ENCODE measurements at regions not wholly inside any gene's neighbourhood (a gene's known extent, or its start where the extent isn't known, plus 50 kb on each side); places are given as distances from the start of the nearest gene placed in this dataset.

DNA sequence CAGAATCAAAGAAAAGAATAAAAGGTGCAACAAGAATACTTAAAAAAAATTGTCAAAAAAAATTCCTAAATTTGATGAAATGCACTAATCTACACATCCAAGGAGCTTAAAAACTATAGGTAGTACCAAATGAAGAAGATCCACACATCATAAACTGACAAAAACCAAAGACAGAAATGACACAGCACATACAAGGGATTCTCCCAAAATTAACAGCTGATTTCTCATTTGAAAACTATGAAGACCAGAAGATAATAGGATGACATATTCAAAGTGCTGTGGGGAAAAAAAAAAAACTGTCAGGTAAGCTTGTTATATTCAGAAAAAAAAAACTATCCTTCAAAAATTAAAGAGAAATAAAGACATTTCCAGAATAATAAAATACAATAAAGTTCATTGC is 618.2 kb downstream of the TNS3 start:
- Histone ChIP-seq H4K20me1 (ENCODE audit: insufficient read depth) (no peaks in the 10 kb centered on the region), H3K9ac (ENCODE audit: low read length) (no peak overlapping the region), H3K4me3 (replicated peaks in 1 of 2; ENCODE audit: low read depth in 1 of 2, low read length in 2 of 2) (no peak overlapping the region), H3K27me3 (ENCODE audit: insufficient read depth, low read length) (no peaks in the 10 kb centered on the region), H3K36me3 (ENCODE audit: control insufficient read depth in 1 of 2, insufficient read depth in 2 of 2, low read length in 2 of 2) (no peaks in the 10 kb centered on the region), H3K79me2 (ENCODE audit: insufficient read depth, low read length) (no peaks in the 10 kb centered on the region), H3K4me1 (ENCODE audit: control insufficient read depth in 1 of 2, insufficient read depth in 2 of 2, low read length in 2 of 2) (no peaks in the 10 kb centered on the region), H3K27ac (ENCODE audit: low read depth, low read length) (no peak overlapping the region), H3K9me3 (ENCODE audit: control insufficient read depth in 1 of 2, insufficient read depth in 1 of 2, low read depth in 1 of 2, low read length in 2 of 2) (peaks cover 4 to 5% of the 10 kb centered on the region in 2 experiments; a peak in 3 of 4 replicates), H3K9me2 (ENCODE audit: insufficient read depth) (no peaks in the 10 kb centered on the region), H3K4me2 (ENCODE audit: low read length) (no peak overlapping the region), H2AFZ (ENCODE audit: low read depth, low read length, poor library complexity, severe bottlenecking) (no peak overlapping the region)
- TF ChIP-seq CBX3 (IDR thresholded peaks at IDR 0.05; ENCODE audit: low read depth), result peak; percentile 57; the same call in 1 of the 2 replicates
- no peak for TF ChIP-seq SRF (IDR thresholded peaks at IDR 0.05; ENCODE audit: low read depth)
- DNase-seq (ENCODE audit: low read depth, low spot score) (no peak), ATAC-seq (no peak)
- ChIA-PET RAD21 (ENCODE audit: low non-redundant PET in 1 of 2, low total read pairs in 2 of 2, uncharacterized antibody in 2 of 2, unreplicated experiment in 2 of 2) (no interaction called here), POLR2A (no interaction called here), CTCF (no interaction called here)
- BruUV-seq (replicated peaks), result no TSS peak
- intact Hi-C loops (cut with micrococcal nuclease), result loop anchor here (5.0 kb wide), 1 partner anchor 49 kb away; no protein-coding TSS in a partner anchor

DNA sequence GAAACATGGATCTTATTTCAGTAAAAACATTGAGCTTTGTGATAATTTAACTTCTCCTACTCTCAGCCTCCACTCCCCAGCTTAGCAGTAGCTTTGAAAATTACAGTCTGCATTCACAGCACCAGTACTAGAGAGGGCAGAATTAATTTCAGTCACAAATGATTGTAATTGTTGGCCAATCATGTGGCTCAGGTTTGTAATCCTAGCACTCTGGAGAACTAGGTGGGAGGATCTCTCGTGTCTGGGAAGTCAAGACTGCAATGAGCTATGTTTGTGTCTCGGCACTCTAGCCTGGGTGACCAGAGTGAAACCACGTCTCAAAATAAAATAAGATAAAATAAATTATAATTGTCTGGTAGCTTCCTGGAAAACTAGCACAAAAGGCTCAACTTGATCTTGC is 620.9 kb downstream of the TNS3 start:
- Histone ChIP-seq H3K36me3 (ENCODE audit: control insufficient read depth in 1 of 2, insufficient read depth in 2 of 2, low read length in 2 of 2) (no peaks in the 10 kb centered on the region), H3K9me2 (ENCODE audit: insufficient read depth) (no peaks in the 10 kb centered on the region), H3K4me3 (replicated peaks in 1 of 2; ENCODE audit: low read depth in 1 of 2, low read length in 2 of 2) (no peak overlapping the region), H3K4me2 (ENCODE audit: low read length) (no peak overlapping the region), H3K9me3 (ENCODE audit: control insufficient read depth in 1 of 2, insufficient read depth in 1 of 2, low read depth in 1 of 2, low read length in 2 of 2) (peaks cover 4 to 5% of the 10 kb centered on the region in 2 experiments; a peak in 3 of 4 replicates), H3K4me1 (ENCODE audit: control insufficient read depth in 1 of 2, insufficient read depth in 2 of 2, low read length in 2 of 2) (no peaks in the 10 kb centered on the region), H3K79me2 (ENCODE audit: insufficient read depth, low read length) (no peaks in the 10 kb centered on the region), H3K27ac (ENCODE audit: low read depth, low read length) (no peak overlapping the region), H3K9ac (ENCODE audit: low read length) (no peak overlapping the region), H3K27me3 (ENCODE audit: insufficient read depth, low read length) (no peaks in the 10 kb centered on the region), H2AFZ (ENCODE audit: low read depth, low read length, poor library complexity, severe bottlenecking) (no peak overlapping the region), H4K20me1 (ENCODE audit: insufficient read depth) (no peaks in the 10 kb centered on the region)
- POLR2A ChIA-PET, result no interaction called here
- intact Hi-C loops (cut with micrococcal nuclease), result loop anchor here (5.0 kb wide), 1 partner anchor 51 kb away; no protein-coding TSS in a partner anchor
- BruUV-seq (replicated peaks), result no TSS peak
- no peak for DNase-seq (ENCODE audit: low read depth, low spot score)
- RAD21 ChIA-PET (ENCODE audit: low non-redundant PET in 1 of 2, low total read pairs in 2 of 2, uncharacterized antibody in 2 of 2, unreplicated experiment in 2 of 2), result no interaction called here
- CTCF ChIA-PET, result interaction anchor here (1.0 kb wide), 1 partner anchor 140 kb away, joined by 3 read pairs; no protein-coding TSS in a partner anchor
- ATAC-seq, result no peak
- TF ChIP-seq ELF1 (IDR thresholded peaks at IDR 0.05; ENCODE audit: borderline replicate concordance, low read depth) (no peak), ZFX (IDR thresholded peaks at IDR 0.05) (no peak), CEBPB (IDR thresholded peaks at IDR 0.05; ENCODE audit: low read depth) (no peak), EZH2phosphoT487 (IDR thresholded peaks at IDR 0.05; ENCODE audit: borderline replicate concordance) (no peak), SRF (IDR thresholded peaks at IDR 0.05; ENCODE audit: low read depth) (no peak), YY1 (IDR thresholded peaks at IDR 0.05; ENCODE audit: extremely low read depth, insufficient replicate concordance, low read depth, low read length) (no peak), TCF7L2 (IDR thresholded peaks at IDR 0.05; ENCODE audit: borderline replicate concordance, extremely low read depth, insufficient read depth, insufficient read length) (no peak), CBX3 (IDR thresholded peaks at IDR 0.05; ENCODE audit: low read depth) (no peak), ATF3 (IDR thresholded peaks at IDR 0.05) (no peak), JUND (IDR thresholded peaks at IDR 0.05) (no peak)
- TF ChIP-seq, protein P1, sequence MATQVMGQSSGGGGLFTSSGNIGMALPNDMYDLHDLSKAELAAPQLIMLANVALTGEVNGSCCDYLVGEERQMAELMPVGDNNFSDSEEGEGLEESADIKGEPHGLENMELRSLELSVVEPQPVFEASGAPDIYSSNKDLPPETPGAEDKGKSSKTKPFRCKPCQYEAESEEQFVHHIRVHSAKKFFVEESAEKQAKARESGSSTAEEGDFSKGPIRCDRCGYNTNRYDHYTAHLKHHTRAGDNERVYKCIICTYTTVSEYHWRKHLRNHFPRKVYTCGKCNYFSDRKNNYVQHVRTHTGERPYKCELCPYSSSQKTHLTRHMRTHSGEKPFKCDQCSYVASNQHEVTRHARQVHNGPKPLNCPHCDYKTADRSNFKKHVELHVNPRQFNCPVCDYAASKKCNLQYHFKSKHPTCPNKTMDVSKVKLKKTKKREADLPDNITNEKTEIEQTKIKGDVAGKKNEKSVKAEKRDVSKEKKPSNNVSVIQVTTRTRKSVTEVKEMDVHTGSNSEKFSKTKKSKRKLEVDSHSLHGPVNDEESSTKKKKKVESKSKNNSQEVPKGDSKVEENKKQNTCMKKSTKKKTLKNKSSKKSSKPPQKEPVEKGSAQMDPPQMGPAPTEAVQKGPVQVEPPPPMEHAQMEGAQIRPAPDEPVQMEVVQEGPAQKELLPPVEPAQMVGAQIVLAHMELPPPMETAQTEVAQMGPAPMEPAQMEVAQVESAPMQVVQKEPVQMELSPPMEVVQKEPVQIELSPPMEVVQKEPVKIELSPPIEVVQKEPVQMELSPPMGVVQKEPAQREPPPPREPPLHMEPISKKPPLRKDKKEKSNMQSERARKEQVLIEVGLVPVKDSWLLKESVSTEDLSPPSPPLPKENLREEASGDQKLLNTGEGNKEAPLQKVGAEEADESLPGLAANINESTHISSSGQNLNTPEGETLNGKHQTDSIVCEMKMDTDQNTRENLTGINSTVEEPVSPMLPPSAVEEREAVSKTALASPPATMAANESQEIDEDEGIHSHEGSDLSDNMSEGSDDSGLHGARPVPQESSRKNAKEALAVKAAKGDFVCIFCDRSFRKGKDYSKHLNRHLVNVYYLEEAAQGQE (IDR thresholded peaks at IDR 0.05; ENCODE audit: low read depth), result no peak
